ENCODE measurements at regions not wholly inside any gene's neighbourhood (a gene's known extent, or its start where the extent isn't known, plus 50 kb on each side); places are given as distances from the start of the nearest gene placed in this dataset.

GRCh38 chr6:165218829-165219228, 90.6 kb downstream of the C6orf118 start:
- TF ChIP-seq CTCF (IDR thresholded peaks at IDR 0.05) (no peak), EP300 (IDR thresholded peaks at IDR 0.05; ENCODE audit: low read depth) (no peak), POLR2A (IDR thresholded peaks at IDR 0.05) (no peak)
